ENCODE measurements at regions not wholly inside any gene's neighbourhood (a gene's known extent, or its start where the extent isn't known, plus 50 kb on each side); places are given as distances from the start of the nearest gene placed in this dataset.

GRCh38 chr20:60476045-60476444, 517.8 kb downstream of the CDH26 start:
- TF ChIP-seq EZH2phosphoT487 (IDR thresholded peaks at IDR 0.05; ENCODE audit: borderline replicate concordance, low read depth, low read length) (no peak), CTCF (conservative IDR thresholded peaks at IDR 0.05; ENCODE audit: low read length) (no peak)

Measured in OCI-LY7 (cell line).